GM21526 (cell line): ENCODE measurements at regions not wholly inside any gene's neighbourhood (a gene's known extent, or its start where the extent isn't known, plus 50 kb on each side); places are given as distances from the start of the nearest gene placed in this dataset.

Experiments
- ATAC-seq: cut with Tn5 transposase; IDR thresholded peaks from one replicate; pipeline ENCODE4 v1.9.1; 2021; ENCODE audit warnings: moderate library complexity; ENCODE audit not compliant: unreplicated experiment, low FRiP score

DNA sequence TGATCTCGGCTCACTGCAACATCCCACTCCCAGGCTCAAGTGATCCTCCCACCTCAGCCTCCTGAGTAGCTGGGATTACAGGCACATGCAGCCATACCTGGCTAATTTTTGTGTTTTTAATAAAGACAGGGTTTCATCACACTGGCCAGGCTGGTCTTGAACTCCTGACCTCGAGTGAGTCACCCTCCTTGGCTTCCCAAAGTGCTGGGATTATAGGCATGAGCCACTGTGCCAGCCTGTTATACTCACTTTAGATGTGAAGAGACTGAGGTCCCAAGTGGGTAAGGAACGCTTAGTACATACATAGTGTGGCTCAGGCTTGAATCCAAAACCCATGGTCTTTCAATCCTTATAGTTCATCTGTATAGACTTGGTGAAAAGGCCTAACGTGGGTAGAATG is 63.7 kb upstream of the EPS8L3 start:
- no peak for ATAC-seq

DNA sequence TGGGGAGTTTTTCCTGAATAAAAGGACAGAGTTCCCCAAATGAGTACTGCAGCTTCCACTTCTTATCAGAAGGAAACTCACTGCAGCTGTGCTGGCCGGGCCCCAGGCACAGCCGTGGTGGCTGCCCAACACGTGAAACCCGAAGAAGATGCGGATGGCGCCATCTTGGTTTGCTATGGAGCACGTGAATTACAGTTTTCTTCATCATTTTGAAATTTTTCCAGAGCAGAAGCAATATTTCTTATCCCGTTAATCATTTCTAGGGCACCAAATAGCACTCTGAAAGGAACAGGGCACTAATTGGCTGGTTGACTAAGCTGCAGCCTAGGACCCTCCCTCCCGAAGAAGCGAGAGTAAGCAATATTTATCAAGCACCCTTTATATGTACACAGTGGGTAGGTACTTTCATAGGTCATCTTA is 63.2 kb upstream of the EPS8L3 start:
- no peak for ATAC-seq

DNA sequence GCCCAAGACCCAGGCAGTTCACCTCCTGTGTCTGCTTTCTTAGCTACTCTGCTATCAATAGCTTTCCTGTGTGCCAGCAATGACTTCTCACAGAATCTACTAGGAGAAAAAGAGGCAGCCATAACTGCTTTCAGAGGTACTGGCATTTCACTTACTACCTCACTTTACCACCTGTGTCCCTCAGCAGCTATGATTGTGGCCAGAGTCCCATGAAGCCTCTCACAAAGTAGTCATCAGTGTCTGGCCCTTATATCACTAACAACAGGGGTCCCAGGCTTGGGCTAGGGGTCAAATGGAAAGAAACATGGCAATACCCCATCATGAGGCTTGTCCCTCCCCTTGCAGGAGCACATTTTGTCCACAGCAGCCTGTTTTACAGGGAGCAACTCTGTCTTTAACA is 62.7 kb upstream of the EPS8L3 start:
- ATAC-seq: no peak

DNA sequence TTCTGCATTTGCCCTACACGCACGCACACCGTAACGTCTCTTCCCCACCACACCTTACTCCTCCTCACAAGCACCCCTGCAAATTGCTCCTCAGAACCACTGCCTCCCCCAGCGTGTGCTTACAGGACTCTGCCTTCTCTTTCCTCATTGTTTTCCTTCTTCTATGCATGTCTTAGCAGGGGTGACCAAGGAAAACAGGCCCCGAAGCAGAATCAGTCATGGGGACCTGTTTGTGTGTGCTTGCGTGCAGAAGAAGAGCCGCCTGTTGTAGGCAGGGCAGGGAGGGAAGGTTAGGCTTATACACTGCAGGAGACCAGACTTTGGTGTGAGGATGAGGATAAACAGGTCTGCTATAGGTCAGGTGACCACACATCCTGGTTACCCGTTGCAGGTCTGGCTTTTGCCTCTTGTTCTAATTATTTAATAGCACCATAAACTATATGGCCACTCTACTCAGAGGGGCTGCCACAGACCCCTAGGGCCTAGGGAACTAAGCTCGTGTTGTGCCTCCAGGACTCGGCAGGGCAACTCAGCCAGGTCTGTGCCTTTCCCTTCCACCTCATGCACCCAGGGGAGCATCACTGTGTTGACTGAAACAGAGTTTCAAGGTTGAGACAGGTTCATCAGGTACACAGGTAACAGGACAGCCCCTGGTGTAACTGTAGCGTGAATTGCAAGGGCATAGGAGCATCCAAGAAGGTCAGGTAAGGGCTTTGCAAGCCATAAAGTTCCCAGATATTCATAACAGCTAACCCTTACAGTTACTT is 60.8 kb upstream of the EPS8L3 start:
- ATAC-seq: no peak

DNA sequence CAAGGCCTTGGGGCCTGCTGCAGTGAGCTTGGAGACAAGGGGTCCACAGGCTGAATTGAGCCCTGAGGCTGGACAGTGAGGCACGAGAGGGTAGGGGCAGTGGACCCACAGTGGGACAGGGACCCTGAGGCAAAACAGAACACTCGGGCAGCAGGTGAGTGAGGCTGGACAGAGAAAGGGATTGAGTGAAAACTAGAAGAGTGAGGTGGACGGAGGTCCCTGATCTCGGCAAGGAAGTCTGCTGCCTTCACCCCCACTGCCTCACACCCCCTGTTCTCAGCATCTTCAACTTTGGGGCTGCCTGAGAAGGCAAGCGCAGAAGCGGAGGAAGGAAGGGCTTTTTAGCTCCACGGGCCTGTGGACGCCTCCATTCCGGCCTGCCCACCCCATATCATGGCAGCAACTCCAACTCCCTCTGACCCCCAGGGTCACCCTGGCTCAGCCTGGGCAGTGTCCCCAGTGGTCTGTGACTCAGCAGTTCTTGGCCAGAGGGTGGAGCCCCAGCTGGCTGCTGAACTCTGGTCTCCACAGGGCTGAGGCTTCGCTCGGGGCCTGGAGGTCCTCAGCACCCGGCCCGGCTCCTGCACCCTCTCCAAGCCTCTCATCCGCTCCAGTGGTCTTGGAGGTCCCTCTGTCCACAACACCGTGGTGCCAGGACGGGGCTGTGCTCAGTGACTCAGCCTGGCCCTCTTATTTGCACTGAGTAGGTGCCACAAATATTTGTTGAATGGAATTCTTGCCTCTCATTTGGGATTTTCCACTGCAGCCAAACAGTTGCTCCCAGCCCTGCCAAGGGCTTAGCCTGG is 60.0 kb upstream of the EPS8L3 start:
- ATAC-seq: no peak

DNA sequence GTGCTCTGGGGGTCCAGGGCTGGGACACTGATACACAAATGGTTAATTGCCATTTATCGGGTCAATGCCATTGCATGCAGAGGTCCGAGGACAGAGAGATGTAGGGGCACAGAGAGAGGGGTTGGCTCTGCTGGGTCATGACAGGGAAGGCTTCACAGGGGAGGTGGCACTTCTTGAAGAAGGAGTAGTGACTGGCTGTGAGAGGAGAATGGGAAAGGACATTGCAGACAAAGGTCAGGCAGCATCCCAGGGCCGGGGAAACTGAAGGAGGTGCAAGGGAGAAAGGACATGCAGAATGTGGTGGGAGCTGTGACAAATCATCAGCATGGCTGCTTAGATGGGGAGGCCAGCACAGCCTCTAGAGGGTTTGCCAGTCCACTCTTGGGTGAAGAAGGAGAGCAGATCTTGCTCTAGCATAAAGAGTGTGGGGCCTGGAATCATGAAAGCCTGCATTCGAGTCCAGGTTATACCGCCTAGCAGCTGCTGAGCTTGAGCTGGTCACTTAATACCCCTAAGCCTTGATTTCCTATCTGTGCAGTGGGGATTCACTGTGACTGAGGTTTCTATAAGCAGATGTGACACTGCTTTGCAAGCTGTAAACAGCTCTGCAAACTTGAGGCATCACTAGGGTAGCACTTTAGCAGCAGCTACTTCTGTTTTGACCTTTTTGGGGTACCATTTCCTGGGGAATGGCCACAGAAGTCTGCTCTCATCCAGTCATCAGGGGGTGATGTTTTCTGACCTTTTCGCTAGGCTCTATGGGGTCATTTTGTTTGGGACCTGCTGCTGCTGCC is 59.2 kb upstream of the EPS8L3 start:
- no peak for ATAC-seq

DNA sequence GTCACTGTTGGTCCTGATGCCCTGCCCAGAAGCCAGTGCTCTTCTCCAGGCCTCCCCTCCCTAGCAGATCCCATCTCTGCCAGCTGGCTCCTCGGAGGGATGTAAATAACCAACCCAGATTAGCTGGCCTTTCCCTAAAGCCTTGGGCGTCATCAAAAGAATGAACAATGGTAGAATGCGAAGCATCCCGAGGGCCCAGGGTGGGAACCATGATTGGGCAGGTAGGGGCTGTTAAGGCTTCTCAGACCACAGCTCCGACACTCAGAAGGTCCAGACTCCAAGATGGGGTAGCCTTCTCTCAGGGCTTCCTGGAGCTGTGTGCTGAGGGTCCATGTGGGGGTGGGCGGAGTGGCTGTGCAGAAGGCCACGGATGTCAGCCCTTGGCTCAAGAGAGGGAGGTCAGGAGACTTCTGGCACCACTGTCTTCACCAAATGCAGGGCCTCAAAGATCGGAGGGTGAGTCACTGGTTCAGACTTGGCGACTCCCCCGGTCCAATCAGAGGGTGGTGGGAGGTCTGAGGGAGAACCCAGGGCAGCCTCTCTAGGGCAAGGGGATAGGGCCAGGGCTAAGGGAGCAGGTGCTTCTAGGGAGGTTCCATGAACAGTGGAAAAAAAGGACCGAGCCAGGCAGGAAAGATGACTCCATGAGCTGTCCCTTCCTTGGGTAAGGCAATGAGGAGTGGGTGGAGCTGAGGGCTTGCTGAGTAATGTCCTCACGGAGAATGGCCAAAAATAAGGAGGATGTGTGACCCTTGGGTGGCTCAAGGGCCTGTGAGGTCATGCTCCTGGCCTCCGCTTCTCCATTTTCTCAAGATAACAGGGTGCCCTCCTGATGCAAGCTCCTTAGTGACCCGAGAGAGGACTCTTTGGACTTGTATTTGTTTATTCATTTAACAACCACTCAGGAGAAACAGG is 58.4 kb upstream of the EPS8L3 start:
- ATAC-seq: no peak

DNA sequence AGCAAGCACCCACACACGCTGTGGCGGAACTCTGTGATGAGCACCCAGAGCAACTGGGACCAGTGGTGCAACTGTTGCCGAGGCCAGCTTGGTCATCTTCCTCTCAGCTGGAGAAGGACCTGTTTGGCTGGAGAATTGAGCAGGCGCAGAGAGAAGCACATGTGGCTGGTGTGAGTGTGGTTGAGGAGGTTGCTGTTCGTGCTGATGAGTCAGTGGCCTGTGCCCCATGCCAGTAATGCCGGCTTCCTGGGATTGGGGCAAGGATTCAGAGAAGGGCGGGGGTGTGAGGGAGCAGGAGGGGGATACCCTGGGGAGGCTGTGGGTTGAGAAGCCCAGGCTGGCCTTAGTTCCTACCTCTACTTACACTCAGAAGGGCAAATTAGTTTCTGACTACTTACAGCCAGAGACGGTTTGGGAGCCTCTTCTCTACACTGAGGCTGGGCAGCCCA is 57.5 kb upstream of the EPS8L3 start:
- no peak for ATAC-seq

DNA sequence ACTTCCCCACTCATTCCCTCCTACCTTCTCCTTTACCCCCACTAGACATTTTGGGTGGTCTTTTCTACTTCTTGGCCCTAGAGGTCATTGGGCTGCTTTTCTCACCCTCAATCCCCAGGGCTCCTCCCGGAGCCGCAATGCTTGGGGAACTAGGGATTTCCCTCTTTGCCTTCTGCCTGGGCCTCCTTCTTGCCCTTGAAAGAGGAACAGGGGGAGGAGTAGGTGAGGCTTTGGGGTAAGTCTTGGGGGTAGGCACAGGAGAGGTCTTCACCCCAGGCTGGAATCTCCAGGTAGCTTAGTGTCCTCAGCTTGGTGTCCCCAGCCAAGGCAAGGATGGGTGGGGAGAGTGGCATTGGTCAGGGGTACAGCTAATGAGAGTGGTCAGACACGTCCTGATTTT is 56.2 kb upstream of the EPS8L3 start:
- no peak for ATAC-seq

DNA sequence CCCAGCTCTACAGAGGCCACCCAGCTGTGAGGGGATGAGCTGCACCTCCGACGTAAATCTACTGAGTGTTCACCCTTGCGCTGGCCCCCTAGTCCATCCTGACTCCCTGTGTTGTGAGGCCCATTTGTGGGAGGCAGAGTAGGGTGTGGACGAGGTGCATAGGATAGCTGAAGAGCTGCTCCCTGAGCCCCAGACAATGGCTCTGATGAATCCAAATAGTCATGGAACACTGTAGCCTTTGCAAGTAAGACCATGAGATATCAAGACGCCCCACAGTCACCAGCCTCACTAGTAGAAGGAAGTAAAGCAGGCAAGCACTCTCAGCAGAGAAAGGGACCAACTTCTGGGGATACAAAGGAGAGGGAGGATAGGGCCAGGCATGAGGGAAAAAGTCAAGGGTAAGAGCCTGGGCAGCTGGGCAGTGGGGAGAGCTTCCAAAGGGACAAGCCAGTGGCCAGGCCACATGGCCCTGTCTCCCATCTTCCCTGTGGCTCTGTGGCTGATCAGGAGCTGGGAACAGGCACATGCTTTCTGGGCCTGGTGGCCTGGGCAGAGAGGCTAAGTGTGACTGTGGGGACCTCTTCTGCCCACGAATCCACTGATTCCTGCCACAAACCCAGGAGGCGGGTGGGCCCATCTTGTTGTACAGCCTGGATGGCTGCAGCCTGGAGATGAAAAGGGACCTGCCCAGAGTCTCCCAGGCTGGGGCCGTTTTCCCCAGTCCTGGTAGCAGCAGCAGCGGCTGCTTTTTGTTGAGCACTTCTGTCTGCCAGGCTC is 55.5 kb upstream of the EPS8L3 start:
- ATAC-seq: no peak

DNA sequence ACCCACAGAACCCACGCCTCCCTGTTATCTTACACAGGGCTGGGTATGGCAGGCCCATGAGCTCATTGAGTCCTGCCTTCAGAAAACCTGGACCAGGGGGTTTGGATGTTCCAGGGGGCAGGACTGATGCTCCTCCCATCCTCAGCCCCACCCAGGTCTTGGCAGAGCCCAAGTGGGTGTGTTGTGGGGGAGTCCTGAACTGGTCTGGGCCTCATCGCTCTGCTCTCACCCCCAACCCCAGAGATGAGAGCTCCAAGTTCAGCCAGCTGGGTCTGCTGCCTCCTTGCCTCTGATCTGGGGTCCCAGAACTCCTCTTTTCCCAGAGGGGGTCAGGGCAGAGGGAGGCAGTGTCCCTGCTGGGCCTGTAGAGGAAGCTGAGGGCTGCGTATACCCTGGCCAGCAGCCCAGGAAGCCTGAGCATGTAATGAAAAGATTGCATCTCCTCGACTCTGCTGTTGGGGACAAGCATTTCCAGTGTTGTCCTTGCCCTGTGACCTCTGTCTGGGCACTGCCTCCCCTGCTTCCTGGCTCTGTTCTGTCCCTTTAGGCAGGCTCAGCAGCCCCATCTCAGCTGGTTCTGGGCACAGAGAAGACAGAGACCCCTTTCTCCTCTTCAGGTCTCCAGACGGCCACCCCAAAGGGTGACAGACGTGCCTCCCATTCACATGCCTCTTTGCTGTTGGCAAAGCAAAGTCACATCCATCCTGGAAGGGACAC is 54.7 kb upstream of the EPS8L3 start:
- no peak for ATAC-seq

DNA sequence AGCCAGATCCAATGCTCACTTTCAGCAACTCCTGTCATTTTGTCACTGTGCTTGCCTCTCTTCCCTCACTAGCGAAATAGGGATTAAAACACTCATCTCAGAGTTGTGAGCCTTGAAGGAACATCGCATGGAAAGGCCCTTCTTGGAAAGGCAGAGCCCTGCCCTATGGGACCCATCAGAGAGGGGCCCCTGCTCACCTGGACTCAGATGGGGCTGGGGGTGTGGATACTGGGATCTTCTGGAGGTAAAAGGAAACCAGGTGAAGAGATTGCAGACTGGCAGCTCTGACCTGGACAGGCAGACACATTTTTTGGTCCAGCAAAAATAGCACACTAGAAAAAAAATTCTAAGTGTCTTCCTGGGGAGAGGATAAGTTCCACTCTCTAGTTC is 54.2 kb upstream of the EPS8L3 start:
- no peak for ATAC-seq

DNA sequence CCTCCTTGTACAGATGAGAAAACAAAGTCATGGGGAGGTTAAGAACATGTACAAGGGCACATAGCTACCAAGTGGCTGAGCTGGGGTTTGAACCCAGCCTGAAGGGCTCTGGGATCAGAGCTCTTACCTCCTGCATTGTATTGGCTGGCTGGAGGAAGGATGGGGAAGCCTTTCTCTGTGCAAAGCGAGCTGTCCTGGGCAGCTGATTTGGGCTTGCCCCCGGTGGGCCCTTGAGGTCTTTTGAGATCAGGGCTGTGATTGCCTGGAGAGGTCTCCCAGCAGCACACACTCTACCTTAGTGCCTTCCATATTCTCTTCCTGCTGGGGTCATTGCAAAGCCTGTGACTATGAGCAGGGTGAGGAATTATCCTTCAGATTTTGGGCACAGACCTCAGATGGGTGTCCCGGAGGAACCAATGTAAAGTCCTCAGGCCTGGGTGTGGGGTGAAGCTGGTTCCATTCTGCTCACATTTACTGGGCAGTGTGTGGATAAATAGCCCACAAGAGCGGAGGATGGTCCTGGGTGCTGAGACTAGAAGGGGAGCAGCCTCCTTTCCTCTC is 53.3 kb upstream of the EPS8L3 start:
- no peak for ATAC-seq

DNA sequence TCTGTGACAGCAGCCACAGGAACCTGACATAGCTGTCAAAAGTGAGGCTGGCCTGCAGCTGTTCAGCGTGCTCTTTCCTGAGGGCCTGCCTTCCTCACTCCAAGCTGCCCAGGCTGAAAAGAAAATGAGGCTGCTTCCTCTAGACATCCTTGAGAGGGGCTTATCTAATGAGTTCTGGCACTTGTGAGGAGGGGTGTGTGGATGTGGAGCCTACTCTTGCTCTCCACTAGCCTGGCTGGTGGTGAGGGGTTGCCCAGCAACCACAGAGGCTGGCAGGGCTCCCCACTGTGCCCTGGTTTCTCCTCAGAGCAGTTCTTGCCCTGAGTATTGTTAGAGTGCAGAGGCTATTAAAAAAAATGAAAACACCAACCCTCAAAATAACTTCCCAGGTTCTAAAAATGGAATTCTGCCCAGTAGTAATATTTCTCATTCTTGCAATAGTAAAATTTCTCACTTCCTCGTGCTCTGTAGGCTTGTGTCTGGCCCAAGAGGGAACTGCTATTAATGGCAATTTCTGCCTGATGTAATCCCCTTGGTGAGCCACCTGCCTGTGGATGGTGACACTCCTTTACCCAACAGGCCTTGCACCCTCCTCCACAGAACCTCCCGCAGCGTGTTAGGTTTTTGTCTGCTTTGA is 52.6 kb upstream of the EPS8L3 start:
- ATAC-seq: peak; percentile 83

DNA sequence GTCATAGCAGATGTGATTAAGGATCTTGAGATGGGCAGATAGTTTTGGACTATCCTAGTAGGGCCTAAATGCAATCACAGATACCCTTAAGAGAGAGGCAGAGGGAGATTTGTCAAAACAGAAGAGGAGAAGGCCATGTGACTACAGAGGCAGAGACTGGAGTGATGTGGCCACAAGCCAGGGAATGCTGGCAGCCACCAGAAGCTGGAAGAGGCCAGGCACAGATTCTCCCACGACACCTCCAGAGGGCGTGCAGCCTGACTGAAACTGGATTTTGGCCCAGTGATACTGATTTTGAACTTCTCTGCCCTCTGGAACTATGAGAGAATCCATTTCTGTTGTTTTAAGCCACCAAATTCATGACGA is 52.1 kb upstream of the EPS8L3 start:
- no peak for ATAC-seq

DNA sequence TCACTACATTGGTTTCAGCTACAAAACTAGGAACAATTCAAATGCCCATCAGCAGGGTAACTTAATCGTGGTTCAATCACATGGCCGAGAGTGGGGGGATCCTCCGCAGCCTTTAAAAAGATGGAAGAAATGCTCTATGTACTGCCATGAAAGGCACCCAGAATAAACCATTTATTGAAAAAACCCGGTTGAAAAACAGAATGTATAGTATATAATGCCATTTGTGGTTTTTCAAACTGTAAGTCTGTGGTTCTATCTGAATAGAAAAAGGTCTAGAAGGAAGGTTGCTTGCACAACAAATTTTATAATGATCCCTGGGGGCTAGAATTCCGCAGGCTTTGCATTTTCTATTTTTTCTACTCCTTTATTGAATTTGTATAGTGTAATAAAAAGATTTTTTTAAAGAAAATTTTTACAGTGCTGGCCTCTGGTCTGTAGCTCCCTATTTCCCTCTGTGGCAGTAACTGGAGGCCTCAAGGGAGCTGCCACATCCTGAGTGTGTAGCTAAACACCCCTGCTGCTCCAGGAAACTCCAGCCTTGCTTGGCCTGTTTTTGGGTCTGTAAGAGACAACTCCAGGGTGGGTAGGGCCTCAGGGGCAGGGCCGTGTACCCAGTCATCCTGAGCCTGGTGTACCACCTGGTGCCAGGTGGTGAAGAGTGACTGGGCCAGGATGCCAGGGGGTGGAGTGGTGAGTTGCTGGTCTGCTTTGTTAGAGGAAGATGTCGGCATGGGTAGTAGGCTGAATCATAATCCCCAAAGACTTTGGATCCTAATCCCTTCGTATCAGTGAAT is 51.5 kb upstream of the EPS8L3 start:
- no peak for ATAC-seq

DNA sequence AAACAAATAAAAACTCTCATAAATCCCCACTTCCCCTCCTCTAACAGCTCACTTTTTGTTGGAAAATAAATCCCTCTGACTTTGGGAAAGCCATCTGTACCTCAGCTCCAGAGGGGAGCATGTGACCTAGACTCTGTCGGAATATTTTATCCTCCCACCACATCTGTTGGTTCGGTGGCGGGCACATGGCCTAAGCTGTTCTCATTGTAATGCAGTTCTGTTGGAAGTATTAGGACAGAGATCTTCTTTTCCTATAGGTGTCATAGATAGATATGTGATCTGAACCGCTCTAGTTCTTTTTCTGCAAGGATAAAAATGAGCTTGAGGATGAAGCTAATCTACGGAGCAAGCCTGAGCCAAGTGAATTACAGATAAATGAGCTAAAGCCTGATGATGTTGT is 50.5 kb upstream of the EPS8L3 start:
- no peak for ATAC-seq
